IPS-18c (cell line): ENCODE measurements at regions not wholly inside any gene's neighbourhood (a gene's known extent, or its start where the extent isn't known, plus 50 kb on each side); places are given as distances from the start of the nearest gene placed in this dataset.

ENCODE experiments used
- H3K4me3 ChIP-seq: 2 replicates; pipeline ENCODE4 v1.7.0; 2013; ENCODE audit warnings: low read depth, mild to moderate bottlenecking, low read length, moderate library complexity; ENCODE audit not compliant: insufficient read depth
- H3K9me3 ChIP-seq: one replicate; pipeline ENCODE4 v1.6.1; 2013; ENCODE audit warnings: mild to moderate bottlenecking, low read length, moderate library complexity; ENCODE audit not compliant: control insufficient read depth, insufficient read depth

GRCh38 chr22:48535868-48536540 lies 1291.7 kb downstream of the BRD1 start:
- Histone ChIP-seq H3K4me3 (no peak overlapping the region), H3K9me3 (no peaks in the 10 kb centered on the region)

DNA sequence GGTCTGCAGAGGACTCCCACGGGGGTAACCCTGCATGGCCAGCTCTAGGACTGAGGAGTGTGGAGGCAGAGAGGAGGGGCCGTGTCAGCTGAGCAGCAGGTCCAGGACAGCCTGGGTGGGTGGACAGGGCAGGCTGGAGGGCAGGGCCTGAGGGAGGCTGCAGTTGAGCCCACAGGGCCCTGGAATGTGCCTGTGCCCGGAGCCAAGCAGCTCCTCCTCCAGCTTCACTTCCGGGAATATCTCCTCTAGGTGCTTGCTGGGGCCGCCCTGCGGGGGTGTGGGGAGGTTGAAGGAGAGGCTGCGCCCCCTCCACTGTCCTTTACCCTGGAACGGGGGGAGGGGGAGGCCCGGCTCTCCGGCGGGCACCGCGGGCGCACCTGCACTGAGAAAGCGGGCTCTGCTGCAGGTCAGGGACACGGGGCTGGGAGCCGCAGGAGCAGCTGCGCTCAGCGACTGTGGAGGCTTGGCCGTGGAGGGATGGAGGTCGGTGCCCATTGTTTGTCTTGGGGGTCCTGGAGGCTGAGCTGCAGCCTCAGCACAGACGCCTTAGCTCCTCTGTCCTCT lies 1293.2 kb downstream of the BRD1 start:
- no peak overlapping the region for H3K4me3 ChIP-seq
- no peaks in the 10 kb centered on the region for H3K9me3 ChIP-seq

DNA sequence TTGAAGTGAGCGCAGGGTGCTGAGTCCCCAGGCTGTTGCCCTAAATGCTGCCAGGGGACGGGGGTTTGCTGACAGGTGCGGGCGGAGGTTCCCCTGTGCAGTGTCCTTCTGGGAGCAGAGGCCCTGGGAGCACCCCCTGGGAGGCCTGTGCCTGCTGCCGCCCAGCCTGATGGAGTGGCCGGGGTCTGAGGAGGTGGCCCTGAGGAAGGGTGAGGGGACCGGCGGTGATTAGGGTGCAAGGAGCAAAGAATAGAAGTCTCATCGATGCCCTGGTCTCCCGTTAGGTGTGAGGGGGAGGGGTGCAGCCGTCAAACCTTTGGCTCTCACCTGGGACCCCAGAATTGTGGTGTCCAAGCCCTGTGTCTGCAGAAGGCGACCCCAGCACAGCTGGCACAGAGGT lies 1294.7 kb downstream of the BRD1 start:
- Histone ChIP-seq H3K9me3 (no peaks in the 10 kb centered on the region), H3K4me3 (no peak overlapping the region)

DNA sequence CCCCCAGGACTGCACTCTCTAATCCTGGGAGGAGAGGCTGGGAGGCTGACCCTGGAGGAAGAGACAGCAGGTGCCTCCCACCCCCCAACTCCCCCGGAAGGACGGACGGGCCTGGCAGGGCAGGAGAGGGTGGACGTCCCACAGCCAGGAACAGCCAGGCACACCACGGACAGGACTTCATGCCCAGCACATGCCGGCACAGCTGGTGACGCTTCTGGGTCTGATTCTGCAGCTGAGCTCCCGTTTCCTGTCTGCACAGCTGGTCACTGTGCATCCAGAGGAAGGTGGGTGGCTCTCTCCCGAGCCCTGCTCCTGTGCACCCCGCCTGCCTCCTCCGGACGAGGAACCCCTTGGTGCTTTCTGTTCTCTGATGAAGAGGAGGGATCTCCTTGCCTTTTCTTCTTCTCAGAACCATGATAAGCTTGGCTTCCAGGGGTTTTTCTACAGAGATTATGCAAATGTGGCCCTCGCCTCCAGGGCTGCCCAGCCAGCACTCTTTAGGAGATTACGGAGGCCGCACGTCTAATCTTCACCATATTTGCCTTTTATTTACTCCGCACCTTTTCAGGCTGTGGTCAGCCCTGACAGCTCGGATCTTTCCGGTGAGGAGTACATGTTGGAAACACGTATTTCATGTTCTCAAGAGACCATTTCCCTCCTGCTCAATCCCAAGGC lies 1295.8 kb downstream of the BRD1 start:
- no peaks in the 10 kb centered on the region for H3K9me3 ChIP-seq
- no peak overlapping the region for H3K4me3 ChIP-seq

DNA sequence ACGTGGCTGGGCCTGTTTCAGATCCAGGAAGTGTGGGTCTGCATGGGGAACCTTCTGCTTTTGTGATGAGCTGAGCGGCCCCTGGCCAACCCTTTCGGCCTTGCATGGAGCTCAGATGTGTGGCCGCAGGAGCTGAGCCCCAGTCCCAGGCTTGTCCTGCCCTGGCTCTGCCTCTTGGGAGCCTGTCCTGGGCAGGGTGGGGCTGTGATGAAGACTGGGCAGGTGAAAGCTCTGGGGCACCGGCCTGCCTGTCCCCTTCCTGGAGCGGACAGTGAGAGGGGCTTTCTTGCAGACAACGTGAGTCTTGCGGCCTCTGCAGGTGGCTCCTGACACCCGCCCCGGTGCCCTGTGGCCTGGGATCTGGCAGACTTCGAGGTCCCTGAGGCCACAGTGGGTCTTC lies 1296.6 kb downstream of the BRD1 start:
- no peaks in the 10 kb centered on the region for H3K9me3 ChIP-seq

DNA sequence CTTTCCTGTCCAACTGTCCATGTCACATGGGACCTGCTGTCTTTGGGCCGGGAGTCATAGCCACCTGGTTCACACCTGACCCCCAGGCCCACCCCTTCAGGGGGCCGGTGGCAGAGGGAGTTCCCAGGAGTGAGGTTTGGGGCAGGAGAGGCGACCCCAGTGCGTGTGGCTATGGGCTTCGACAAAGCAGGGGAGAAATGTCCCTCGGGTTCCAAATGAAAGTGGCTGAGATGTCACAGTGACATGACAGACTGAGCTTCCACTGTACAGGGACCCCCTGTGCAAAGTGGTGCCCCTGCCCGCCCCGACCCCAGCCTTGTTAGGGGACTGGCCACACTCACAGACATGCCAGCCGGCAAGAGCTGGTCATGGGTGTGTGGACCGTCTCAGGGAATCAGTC lies 1297.0 kb downstream of the BRD1 start:
- H3K4me3 ChIP-seq, result no peak overlapping the region
- H3K9me3 ChIP-seq, result no peaks in the 10 kb centered on the region

More for the DNA sequence above, 1296.6 kb downstream of the BRD1 start:
- H3K4me3 ChIP-seq, result no peak overlapping the region

DNA sequence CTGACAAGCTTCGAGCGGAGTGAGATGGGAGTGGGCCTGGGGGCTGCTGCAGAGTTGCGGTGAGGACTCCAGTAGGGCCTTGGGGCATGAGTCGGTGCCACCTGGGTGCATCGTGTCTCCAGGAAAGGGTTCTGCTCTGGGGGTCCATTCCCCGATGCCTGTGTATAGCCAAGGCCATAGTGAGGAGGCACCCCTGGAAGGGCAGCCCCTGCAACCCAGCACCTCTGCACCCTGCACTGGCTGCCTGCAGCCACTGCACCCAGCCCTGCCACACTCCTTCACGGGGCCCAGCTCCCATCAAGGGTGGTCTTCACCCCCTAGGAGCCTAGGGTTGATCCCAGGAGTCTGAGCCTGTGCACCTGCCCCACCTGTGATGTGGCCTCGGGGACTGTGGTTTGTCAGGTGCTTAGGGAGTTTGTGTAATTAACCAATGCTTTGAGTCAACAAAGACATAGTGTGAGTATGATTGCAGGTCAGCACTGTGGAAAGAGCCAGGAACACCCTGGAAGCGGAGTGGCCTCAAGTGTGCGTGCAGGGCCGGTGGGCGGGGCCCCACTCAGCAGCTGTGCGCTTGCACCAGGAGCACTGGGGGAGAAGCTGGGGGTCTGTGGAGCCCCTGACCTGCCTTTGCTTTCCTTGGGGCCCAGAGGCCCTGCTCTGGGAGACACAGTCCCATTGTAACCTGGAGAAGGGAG lies 1299.3 kb downstream of the BRD1 start:
- no peaks in the 10 kb centered on the region for H3K9me3 ChIP-seq
- no peak overlapping the region for H3K4me3 ChIP-seq

GRCh38 chr22:48523761-48524160 lies 1303.9 kb downstream of the BRD1 start:
- H3K9me3 ChIP-seq, result no peaks in the 10 kb centered on the region
- no peak overlapping the region for H3K4me3 ChIP-seq

DNA sequence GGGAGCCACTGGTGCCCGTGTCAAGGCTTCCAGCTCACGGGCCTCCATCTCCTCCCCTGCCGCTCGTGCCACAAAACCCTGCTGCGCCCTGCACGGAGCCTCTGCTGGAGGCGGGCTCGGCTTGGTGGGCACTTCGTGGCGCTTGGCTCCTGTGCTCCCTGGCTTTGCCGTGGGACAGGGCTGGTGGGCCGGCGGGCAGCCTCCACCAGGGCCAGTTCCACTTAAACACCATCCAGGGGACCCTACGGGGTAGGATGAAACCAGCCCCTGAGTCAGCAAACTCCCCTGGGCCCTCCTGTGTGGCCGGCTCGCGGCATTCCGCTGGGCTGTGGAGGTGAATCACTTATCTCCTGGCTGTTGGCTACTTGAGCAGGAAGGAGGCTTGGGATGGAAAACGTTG lies 1304.6 kb downstream of the BRD1 start:
- H3K9me3 ChIP-seq, result no peaks in the 10 kb centered on the region
- H3K4me3 ChIP-seq, result no peak overlapping the region

DNA sequence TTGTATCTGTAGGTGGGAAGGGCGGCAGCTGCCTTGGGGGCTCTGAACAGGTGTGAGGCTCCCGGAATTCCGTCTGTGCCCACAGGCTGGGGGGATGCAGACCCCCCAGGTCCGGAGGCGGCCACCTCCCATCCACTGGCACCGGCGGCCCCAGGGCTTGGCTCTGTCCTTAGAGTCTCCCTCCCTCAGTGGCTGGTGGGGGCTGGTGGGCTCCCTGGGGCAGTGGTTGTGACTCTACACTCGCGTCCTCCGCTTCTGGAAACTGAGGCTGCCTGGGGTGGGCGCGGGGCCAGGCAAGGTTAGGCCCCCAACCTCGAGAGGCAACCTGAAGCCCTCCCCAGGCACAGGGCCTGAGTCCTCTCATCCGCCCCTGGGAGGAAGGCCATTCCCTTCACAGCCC lies 1305.4 kb downstream of the BRD1 start:
- Histone ChIP-seq H3K4me3 (no peak overlapping the region), H3K9me3 (no peaks in the 10 kb centered on the region)

GRCh38 chr22:48520884-48521588 lies 1306.6 kb downstream of the BRD1 start:
- Histone ChIP-seq H3K4me3 (no peak overlapping the region), H3K9me3 (no peaks in the 10 kb centered on the region)

DNA sequence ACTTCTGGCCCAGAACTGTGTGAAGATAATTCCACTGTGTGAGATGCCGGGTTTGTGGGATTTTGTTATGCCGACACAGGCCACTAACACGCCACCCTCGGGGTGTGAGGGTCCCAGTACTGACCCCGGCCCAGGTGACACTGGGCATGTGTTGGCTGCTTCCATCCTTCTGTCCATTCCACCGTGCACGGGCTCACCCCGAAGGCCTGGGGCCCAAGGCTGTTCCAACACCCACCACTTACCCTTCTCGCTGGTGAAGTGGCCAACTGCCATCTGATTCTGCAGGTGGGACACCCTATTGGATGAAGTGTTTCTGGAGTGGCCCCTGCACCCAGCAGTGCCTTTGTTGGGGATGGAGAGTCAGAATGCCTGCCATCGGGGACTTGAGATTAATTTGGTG lies 1307.5 kb downstream of the BRD1 start:
- H3K4me3 ChIP-seq, result no peak overlapping the region
- no peaks in the 10 kb centered on the region for H3K9me3 ChIP-seq

DNA sequence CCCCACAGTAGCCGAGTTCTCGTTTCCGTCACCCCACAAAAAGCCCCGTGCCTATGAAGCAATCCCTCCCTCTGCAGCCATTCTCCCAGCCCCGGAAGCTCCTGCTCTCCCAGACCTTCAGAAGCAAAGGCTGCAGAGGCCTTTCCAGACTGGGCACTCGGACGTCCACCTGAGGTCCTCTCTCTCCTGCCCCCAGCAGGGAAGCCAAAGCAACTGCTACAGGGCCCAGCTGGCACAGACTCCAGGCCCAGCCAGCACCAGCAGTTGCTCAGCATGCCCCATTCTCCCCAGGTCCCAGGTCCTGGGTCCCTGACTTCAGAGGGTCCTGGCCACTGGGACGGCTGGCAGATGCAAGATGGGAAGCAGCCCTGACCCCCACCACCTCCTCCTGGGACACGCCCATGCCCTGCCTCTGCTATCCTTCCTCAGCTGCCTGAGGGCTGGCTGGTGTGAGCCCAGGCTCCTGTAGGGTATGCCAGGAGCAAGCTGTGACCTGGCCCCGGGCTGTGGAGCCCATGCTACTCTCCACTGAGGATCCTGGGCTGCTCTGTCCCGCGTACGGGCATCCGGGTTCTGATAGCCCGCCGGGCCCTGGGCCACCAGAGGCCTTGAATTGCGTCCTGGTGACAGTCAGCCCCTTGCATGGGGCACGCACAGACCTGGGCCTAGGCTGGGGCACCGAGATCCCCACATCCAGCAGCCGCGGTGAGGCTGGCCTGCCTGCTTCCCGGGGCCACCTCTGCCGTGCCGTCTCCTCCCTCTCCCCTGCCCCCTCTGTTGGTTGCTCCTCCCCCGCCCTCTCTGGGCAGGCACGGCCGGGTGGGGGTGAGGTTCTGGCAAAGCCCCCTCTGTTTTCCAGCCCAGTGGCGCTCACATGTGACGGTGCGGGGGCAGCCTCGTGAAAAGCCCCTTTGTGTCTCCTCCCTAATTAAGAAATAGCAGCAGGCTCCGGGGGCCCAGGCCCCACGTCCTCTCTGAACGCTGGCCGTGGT lies 1310.3 kb downstream of the BRD1 start:
- Histone ChIP-seq H3K9me3 (no peaks in the 10 kb centered on the region), H3K4me3 (no peak overlapping the region)

DNA sequence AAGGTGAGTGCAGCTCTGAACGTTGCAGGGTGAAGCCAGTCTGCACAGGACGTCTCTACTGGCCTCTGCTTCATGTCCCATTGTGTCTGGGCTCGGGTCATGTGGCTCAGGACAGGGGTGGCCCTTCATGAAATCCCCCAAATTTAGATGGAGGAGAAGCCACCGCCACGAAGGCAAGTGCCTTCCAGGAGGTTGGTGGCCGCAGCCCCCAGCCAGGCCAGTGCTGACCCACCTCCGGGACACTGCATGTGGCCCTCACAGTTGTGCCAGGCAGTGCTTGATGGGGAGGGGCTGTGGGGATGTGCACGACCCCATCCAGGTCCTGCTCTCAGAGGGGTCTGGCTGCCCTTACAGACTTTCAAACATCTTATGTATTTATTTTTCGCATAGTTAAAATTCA lies 1311.1 kb downstream of the BRD1 start:
- H3K4me3 ChIP-seq, result no peak overlapping the region
- H3K9me3 ChIP-seq, result no peaks in the 10 kb centered on the region

GRCh38 chr22:48515571-48516200 lies 1312.0 kb downstream of the BRD1 start:
- no peaks in the 10 kb centered on the region for H3K9me3 ChIP-seq
- no peak overlapping the region for H3K4me3 ChIP-seq

- Histone ChIP-seq H3K4me3 (no peak overlapping the region), H3K9me3 (no peaks in the 10 kb centered on the region)
These were observed 1313.7 kb downstream of the BRD1 start for GRCh38 chr22:48513929-48514328.
